ENCODE measurements at regions not wholly inside any gene's neighbourhood (a gene's known extent, or its start where the extent isn't known, plus 50 kb on each side); places are given as distances from the start of the nearest gene placed in this dataset.

DNA sequence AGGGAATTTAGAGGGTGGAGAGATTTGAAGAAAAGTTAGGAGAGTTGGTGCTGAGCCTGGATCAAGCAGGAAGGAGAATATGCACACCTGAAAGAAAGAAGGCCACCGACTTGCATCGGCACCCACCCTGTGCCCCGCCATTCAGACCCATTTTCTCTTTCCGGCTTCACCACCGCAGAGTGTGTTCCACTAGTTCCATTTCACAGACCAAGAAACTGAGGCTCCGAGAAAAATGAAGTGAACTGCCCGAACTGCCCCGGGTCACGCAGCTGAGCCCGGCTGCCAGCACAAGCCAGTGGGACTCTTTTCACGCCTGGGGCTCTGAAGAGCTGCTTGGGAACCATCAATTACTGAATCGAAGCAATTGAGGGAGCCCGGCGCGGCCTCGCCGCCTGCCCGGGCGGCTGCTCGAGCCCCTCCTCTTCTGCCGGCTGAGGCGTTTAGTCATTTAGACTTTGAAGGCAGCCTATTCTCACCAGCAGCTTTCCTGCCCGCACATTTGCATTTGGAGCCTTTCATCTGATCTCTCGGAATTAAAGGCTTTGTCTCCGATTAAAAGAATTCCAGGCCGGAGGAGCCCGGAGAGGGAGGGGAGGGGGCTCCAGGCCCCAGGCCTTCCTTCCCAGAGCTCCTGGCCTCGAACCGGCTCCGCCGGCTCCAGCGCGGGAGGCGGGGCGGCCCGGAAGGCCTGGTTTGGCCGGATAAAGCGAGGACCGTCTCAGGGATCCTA, 140.2 kb upstream of the PJA1 start:
- Histone ChIP-seq H3K4me3 (ENCODE audit: low read depth in 1 of 2, low read length in 1 of 2) (no peak overlapping the region), H3K4me1 (ENCODE audit: control insufficient read depth in 1 of 2, insufficient read depth in 1 of 2, low read depth in 1 of 2, low read length in 1 of 2) (no peaks in the 10 kb centered on the region), H3K36me3 (no peaks in the 10 kb centered on the region), H3K27me3 (peaks cover 23% of the 10 kb centered on the region), H3K9me3 (no peaks in the 10 kb centered on the region), H3K27ac (no peak overlapping the region)
- TF ChIP-seq, protein P1, sequence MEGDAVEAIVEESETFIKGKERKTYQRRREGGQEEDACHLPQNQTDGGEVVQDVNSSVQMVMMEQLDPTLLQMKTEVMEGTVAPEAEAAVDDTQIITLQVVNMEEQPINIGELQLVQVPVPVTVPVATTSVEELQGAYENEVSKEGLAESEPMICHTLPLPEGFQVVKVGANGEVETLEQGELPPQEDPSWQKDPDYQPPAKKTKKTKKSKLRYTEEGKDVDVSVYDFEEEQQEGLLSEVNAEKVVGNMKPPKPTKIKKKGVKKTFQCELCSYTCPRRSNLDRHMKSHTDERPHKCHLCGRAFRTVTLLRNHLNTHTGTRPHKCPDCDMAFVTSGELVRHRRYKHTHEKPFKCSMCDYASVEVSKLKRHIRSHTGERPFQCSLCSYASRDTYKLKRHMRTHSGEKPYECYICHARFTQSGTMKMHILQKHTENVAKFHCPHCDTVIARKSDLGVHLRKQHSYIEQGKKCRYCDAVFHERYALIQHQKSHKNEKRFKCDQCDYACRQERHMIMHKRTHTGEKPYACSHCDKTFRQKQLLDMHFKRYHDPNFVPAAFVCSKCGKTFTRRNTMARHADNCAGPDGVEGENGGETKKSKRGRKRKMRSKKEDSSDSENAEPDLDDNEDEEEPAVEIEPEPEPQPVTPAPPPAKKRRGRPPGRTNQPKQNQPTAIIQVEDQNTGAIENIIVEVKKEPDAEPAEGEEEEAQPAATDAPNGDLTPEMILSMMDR (IDR thresholded peaks at IDR 0.05), result no peak

DNA sequence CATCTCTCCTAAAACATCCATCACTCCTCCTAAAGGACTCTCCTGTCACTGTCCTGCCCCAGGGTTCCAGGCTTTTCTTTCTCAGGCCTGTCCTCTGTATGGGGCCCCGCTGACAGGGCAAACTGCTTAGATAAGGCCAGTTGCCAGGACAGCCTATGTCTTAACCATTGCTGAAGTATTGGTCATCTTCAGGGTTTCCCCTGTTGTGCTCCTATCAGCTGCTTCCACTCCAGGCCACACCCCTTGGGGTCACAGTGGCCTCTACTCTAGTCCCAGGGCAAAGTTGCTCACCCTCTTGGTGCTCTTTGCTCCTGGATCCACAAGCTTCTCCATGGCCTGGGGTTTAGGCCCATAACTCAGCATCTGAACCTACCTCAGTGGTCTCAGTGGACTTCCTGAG, 138.0 kb upstream of the PJA1 start:
- TF ChIP-seq, protein P1 (IDR thresholded peaks at IDR 0.05), result no peak
- Histone ChIP-seq H3K27me3 (peaks cover 23% of the 10 kb centered on the region), H3K9me3 (no peaks in the 10 kb centered on the region), H3K4me1 (ENCODE audit: control insufficient read depth in 1 of 2, insufficient read depth in 1 of 2, low read depth in 1 of 2, low read length in 1 of 2) (no peaks in the 10 kb centered on the region), H3K36me3 (no peaks in the 10 kb centered on the region), H3K4me3 (ENCODE audit: low read depth in 1 of 2, low read length in 1 of 2) (no peak overlapping the region), H3K27ac (no peak overlapping the region)

DNA sequence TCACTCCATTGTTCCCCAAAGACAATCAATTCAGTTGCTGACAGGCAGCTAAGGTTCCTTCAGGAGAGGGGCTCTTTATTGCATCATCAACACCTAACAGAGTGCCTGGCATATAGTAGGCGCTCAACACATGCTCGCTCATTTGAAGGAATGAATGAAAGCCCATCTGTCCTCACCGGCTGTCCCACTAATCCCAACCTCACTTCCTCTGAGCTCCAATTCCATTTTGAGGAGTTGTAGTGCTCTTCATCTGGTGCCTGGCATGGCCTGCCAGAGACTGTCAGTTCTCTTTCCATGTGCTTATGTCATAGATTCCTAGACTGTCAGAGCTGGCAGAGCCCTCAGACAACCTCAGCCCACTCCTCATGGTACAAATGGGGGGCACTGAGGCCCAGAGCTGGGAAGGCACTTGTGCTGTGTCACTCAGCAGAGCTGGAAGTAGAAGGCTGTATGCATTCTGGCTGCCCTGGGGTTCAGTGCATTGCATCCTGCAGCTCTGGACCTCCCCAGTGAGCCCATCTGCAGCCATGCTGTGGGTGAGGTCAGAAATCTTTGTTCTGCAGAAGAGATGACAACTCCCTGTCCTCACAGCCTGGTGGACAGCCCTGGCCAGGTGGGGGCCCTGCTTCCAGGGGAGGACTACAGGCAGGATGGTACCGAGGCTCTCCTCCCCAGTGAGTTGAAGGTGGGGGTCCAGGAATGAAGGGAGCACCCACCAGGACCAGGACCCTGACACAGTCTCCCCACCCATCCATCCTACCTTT, 134.9 kb upstream of the PJA1 start:
- Histone ChIP-seq H3K4me1 (ENCODE audit: control insufficient read depth in 1 of 2, insufficient read depth in 1 of 2, low read depth in 1 of 2, low read length in 1 of 2) (no peaks in the 10 kb centered on the region), H3K36me3 (no peaks in the 10 kb centered on the region), H3K27ac (no peak overlapping the region), H3K27me3 (peaks cover 6% of the 10 kb centered on the region), H3K9me3 (no peaks in the 10 kb centered on the region), H3K4me3 (ENCODE audit: low read depth in 1 of 2, low read length in 1 of 2) (no peak overlapping the region)
- TF ChIP-seq, protein P1 (IDR thresholded peaks at IDR 0.05), result no peak

DNA sequence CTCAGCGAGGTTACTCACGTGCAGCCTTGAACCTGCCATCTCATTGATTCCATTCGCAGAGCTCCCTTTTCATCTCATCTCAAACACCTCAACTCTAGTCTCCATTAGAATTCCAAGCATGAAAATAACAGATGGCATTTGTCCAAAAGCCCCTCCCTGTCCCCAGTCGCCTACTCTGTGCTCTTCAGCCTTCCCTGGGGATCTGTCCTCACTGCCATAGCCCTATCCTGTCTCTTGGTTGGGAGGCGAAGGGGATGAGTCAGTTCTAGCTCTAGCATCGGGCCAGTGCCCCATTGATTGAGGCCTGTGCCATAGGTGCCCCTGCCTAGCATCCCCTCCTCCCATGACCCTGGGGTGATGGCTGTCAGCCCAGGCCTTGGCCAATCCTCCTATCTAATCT, 134.0 kb upstream of the PJA1 start:
- no peak overlapping the region for H3K4me3 ChIP-seq (ENCODE audit: low read depth in 1 of 2, low read length in 1 of 2)
- H3K36me3 ChIP-seq, result no peaks in the 10 kb centered on the region
- no peak overlapping the region for H3K27ac ChIP-seq
- H3K9me3 ChIP-seq, result no peaks in the 10 kb centered on the region
- H3K4me1 ChIP-seq (ENCODE audit: control insufficient read depth in 1 of 2, insufficient read depth in 1 of 2, low read depth in 1 of 2, low read length in 1 of 2), result no peaks in the 10 kb centered on the region
- H3K27me3 ChIP-seq, result no peaks in the 10 kb centered on the region
- TF ChIP-seq, protein P1 (IDR thresholded peaks at IDR 0.05), result no peak

DNA sequence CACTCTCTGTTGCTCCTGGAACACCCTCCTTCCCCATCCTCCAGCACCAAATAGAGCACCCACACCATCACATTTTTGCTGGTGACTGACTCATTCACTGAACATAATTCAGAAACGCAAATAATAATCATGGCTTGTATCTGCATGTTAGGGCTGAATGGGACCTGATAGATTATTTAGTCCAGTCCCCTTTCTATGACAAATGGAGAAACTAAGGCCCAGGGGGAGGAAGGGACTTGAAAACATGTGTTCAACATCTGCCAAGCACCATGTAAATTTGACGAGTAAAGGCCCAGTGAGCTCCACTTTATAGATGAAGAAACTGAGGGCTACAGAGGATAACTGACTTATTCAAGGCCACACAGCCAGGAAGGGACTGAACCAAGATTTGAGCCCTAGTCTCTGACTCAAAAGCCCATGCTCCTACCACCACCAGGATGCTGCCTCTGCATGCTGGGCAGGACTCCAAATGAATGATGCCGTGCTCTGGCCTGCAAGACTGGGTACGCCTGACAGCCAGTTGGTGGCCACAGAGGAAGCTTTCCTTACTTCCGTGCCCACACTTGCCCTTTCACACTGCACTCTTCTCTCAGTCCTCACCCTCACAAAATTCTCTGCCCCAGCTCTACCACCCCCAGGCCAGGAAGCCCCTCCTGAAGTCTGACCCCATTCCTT, 133.3 kb upstream of the PJA1 start:
- Histone ChIP-seq H3K4me3 (ENCODE audit: low read depth in 1 of 2, low read length in 1 of 2) (no peak overlapping the region), H3K27me3 (no peaks in the 10 kb centered on the region), H3K36me3 (no peaks in the 10 kb centered on the region), H3K27ac (no peak overlapping the region), H3K4me1 (ENCODE audit: control insufficient read depth in 1 of 2, insufficient read depth in 1 of 2, low read depth in 1 of 2, low read length in 1 of 2) (no peaks in the 10 kb centered on the region), H3K9me3 (no peaks in the 10 kb centered on the region)
- TF ChIP-seq, protein P1 (IDR thresholded peaks at IDR 0.05), result no peak

All from neutrophil (primary cell).